DND-41 (cell line): ENCODE measurements at regions not wholly inside any gene's neighbourhood (a gene's known extent, or its start where the extent isn't known, plus 50 kb on each side); places are given as distances from the start of the nearest gene placed in this dataset.
"Not testable (repeated sequence)": the region's sequence is repeated elsewhere in the genome, so short reads cannot be mapped to it uniquely, and the experiment has no call there.

Experiments
- EZH2 ChIP-seq: IDR thresholded peaks from 3 replicates; pipeline ENCODE4 v1.6.1; 2012; ENCODE audit warnings: borderline replicate concordance, low read depth, mild to moderate bottlenecking, moderate library complexity, low read length, inconsistent platforms; ENCODE audit not compliant: severe bottlenecking
- TF ChIP-seq, protein P1 (sequence below): IDR thresholded peaks from 2 replicates; pipeline ENCODE4 v1.5.1; 2012; ENCODE audit warnings: borderline replicate concordance, low read length, moderate library complexity, mild to moderate bottlenecking; ENCODE audit not compliant: poor library complexity, severe bottlenecking; ENCODE audit errors: extremely low read depth

DNA sequence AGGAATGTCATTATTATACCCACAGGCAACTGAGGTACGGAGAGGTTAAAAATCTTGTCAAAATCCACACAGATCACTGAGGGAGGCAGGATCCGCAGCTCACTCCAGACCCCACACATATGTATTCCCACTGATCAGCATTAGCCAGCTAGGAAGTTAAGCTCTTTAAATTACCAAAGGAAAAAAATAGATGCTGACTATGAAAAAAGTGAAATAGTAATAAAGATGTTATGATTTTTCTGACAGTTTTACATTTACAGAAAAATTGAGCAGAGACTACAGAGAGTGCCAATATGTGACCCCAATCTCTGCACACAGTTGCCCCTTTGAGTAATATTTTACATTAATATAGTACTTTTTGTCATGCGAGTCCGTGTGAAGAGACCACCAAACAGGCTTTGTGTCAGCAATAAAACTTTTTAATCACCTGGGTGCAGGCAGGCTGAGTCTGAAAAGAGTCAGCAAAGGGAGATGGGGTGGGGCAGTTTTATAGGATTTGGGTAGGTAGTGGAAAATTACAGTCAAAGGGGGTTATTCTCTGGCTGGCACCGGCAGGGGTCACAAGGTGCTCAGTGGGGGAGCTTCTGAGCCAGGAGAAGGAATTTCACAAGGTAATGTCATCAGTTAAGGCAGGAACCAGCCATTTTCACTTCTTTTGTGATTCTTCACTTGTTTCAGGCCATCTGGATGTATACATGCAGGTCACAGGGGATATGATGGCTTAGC is 61.9 kb upstream of the NAA35 start:
- TF ChIP-seq, protein P1, sequence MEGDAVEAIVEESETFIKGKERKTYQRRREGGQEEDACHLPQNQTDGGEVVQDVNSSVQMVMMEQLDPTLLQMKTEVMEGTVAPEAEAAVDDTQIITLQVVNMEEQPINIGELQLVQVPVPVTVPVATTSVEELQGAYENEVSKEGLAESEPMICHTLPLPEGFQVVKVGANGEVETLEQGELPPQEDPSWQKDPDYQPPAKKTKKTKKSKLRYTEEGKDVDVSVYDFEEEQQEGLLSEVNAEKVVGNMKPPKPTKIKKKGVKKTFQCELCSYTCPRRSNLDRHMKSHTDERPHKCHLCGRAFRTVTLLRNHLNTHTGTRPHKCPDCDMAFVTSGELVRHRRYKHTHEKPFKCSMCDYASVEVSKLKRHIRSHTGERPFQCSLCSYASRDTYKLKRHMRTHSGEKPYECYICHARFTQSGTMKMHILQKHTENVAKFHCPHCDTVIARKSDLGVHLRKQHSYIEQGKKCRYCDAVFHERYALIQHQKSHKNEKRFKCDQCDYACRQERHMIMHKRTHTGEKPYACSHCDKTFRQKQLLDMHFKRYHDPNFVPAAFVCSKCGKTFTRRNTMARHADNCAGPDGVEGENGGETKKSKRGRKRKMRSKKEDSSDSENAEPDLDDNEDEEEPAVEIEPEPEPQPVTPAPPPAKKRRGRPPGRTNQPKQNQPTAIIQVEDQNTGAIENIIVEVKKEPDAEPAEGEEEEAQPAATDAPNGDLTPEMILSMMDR, result not testable (repeated sequence)
- TF ChIP-seq EZH2, result not testable (repeated sequence)
